Nephron (organoid): ENCODE measurements at regions not wholly inside any gene's neighbourhood (a gene's known extent, or its start where the extent isn't known, plus 50 kb on each side); places are given as distances from the start of the nearest gene placed in this dataset.

Experiments
- H3K27ac Mint-ChIP-seq, 3 experiments: 2 replicates each; pipeline ENCODE4 v1.8.0; 2020; ENCODE audit warnings: mixed read lengths in 3 of 3, mild to moderate bottlenecking in 2 of 3, moderate library complexity in 1 of 3
- H3K27me3 Mint-ChIP-seq: 2 replicates; pipeline ENCODE4 v1.8.0; 2021; ENCODE audit warnings: low read depth, mild to moderate bottlenecking, moderate library complexity, mixed read lengths
- H3K36me3 Mint-ChIP-seq: 2 replicates; pipeline ENCODE4 v1.8.0; 2020; ENCODE audit warnings: low read depth, mixed read lengths
- H3K4me1 Mint-ChIP-seq: 2 replicates; pipeline ENCODE4 v1.8.0; 2020; ENCODE audit warnings: mixed read lengths
- H3K4me3 Mint-ChIP-seq, 3 experiments: 2 replicates each; pipeline ENCODE4 v1.8.0; 2020; ENCODE audit warnings: mild to moderate bottlenecking in 3 of 3, mixed read lengths in 3 of 3, moderate library complexity in 2 of 3
- H3K9me3 Mint-ChIP-seq: 2 replicates; pipeline ENCODE4 v1.8.0; 2020; ENCODE audit warnings: mixed read lengths
- TF ChIP-seq, protein P1 (sequence below), 3 experiments: fragments of 200-600 bp; sonication (generic); IDR thresholded peaks; one replicate each; pipeline ENCODE4 v1.5.0; 2021; ENCODE audit warnings: antibody characterized with exemption in 3 of 3; ENCODE audit not compliant: unreplicated experiment in 3 of 3

DNA sequence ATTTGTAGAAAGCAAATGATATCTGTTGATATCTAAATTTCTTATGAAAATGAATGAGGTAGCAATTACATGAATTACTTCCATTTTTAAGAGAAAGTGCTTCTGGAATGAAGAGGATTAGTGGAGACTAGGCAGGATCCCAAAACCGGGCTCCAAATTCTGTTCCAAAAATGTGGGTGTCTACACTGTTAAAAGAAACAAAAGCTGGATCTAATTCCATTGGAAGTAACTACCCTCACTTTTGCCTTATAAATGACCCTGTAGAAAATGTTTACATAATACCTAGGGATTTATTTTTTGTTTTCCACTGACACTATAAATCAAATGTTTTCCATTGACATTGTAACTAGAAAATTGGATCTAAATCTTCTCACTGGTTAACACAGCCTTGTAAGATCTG lies 454.9 kb upstream of the JARID2 start:
- peak overlapping the region; percentile 48 to 81 (median 49) for H3K27ac Mint-ChIP-seq
- TF ChIP-seq, protein P1, sequence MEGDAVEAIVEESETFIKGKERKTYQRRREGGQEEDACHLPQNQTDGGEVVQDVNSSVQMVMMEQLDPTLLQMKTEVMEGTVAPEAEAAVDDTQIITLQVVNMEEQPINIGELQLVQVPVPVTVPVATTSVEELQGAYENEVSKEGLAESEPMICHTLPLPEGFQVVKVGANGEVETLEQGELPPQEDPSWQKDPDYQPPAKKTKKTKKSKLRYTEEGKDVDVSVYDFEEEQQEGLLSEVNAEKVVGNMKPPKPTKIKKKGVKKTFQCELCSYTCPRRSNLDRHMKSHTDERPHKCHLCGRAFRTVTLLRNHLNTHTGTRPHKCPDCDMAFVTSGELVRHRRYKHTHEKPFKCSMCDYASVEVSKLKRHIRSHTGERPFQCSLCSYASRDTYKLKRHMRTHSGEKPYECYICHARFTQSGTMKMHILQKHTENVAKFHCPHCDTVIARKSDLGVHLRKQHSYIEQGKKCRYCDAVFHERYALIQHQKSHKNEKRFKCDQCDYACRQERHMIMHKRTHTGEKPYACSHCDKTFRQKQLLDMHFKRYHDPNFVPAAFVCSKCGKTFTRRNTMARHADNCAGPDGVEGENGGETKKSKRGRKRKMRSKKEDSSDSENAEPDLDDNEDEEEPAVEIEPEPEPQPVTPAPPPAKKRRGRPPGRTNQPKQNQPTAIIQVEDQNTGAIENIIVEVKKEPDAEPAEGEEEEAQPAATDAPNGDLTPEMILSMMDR (IDR thresholded peaks at IDR 0.05; ENCODE audit: unreplicated experiment in 3 of 3), result no peak
- H3K4me1 Mint-ChIP-seq, result peaks cover 21% of the 10 kb centered on the region
- peaks cover 12% of the 10 kb centered on the region for H3K27me3 Mint-ChIP-seq
- H3K4me3 Mint-ChIP-seq, result no peak overlapping the region
- H3K9me3 Mint-ChIP-seq, result no peaks in the 10 kb centered on the region
- no peaks in the 10 kb centered on the region for H3K36me3 Mint-ChIP-seq

DNA sequence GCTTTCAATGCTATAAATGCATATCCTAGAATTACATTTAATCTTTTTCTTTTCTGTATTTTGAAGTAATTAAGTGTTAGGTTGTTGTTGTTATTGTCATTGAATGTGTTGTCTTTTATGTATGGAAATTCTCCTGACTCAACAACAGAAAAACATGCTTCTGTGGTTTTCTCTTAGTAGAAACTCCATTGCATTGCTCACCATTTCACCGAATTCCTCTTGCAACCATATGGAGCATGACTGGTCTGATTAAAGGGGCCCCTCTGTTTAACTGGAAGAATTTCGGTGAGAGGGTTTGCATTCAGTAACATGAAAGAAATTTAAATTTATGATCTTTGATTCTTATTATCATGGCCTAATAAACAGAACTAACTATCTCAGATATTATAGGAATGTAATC lies 454.3 kb upstream of the JARID2 start:
- Mint-ChIP-seq H3K4me1 (peaks cover 21% of the 10 kb centered on the region), H3K4me3 (no peak overlapping the region), H3K27me3 (peaks cover 9% of the 10 kb centered on the region), H3K36me3 (no peaks in the 10 kb centered on the region), H3K27ac (peak overlapping the region in 2 of 3 experiments; percentile 48 to 81), H3K9me3 (no peaks in the 10 kb centered on the region)
- TF ChIP-seq, protein P1 (IDR thresholded peaks at IDR 0.05; ENCODE audit: unreplicated experiment in 3 of 3), result no peak

DNA sequence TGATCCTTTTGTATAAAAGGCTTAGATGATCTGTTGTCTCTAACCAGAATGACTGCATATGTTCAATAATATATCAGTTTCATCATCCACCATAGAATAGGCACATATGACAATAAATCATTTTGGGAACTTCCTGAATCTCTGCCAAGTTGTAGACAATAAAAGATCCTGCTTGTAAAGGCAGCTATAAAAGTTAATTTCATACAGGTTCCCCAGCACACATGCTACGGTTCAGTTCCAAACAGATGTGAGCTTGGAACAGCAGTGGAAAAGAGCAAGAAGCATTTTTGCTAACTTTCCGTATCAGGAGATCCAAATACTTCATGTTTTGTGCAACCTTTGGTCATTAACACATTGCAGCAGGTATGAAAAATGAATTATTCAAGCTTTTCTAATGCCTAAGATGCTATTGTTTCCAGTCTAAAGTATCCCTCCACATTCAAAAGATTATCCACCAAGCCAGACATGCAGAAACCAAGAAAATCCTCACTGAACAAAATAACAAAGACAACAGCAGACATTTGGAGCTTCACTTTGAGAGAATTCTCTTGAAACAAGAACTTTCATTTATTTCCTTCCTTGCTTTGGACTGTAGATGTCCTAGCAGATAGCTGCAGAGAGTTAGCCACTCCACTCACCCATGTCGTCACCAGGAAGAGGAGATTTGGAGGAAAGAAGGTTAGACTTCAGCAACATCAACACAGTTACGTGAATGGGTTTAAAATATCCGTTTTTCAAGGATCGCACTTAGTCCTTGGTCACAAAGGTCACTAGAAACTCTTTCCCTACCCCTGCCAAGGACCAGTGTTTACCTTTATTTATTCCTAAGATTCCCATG lies 453.5 kb upstream of the JARID2 start:
- Mint-ChIP-seq H3K9me3 (no peaks in the 10 kb centered on the region), H3K27ac (peak overlapping the region; percentile 54 to 92 (median 63)), H3K27me3 (peaks cover 9% of the 10 kb centered on the region), H3K4me3 (no peak overlapping the region), H3K36me3 (no peaks in the 10 kb centered on the region), H3K4me1 (peaks cover 21% of the 10 kb centered on the region)
- TF ChIP-seq, protein P1 (IDR thresholded peaks at IDR 0.05; ENCODE audit: unreplicated experiment in 3 of 3), result no peak

DNA sequence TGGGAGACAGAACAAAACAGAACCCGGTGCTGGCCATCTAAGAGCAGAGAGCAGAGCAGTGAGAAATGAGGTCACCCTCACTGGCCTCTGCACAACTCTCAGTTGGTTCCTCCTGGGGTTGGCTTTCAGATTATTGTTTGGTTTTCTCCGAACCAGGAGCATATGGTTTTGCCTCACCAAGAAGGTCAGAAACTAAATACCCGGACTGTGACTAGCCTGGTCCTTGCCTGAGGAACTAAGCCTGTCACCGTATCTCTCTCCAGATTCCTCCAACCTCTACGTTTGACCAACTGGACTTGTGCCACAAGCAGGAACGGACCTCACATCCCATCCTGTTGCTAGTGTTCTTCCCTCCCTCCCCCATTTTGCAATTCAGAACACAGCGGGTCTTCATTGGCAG lies 450.4 kb upstream of the JARID2 start:
- Mint-ChIP-seq H3K27ac (no peak overlapping the region), H3K4me1 (peaks cover 41% of the 10 kb centered on the region), H3K9me3 (no peaks in the 10 kb centered on the region), H3K4me3 (no peak overlapping the region), H3K27me3 (peaks cover 9% of the 10 kb centered on the region), H3K36me3 (no peaks in the 10 kb centered on the region)
- TF ChIP-seq, protein P1 (IDR thresholded peaks at IDR 0.05; ENCODE audit: unreplicated experiment in 3 of 3), result no peak

DNA sequence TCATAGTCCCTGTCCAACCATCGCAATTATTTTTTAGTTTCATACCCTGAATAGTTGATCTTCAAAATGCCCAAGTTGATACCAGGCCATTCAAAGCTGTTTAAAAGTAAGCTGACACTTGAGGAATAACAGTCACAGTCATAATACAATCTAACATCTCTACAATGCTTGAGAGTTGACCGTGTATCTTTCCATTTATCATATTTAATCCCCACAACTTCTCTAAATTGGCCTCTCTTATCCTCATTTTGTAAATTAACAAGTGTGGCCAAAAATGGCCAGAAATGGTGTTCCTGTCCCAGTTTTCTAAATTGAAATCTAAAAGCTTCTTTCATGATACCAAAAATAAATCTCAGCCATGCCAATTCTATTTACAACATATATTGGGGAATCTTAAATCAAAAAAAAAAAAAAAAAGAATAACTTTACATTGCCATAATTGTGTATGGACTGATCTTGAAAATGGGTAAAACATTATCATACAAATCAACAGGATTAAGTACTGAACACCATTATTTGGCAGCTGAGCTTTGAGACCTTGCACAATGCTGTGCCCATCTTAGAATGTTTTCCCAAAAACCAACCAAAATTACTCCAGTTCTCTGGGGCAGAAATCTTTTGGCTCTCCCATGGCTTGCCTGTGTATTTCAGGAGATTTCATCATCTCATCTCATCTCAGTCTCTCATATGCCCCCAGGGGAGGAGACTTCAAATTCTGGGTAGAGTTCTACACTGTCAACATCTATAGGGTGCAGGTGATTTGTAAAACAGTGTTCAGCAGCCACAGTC lies 448.7 kb upstream of the JARID2 start:
- TF ChIP-seq, protein P1 (IDR thresholded peaks at IDR 0.05; ENCODE audit: unreplicated experiment in 3 of 3), result no peak
- Mint-ChIP-seq H3K27me3 (peaks cover 9% of the 10 kb centered on the region), H3K4me1 (peaks cover 36% of the 10 kb centered on the region), H3K27ac (peak overlapping the region in 2 of 3 experiments; percentile 14 to 19), H3K4me3 (no peak overlapping the region), H3K9me3 (peaks cover 3% of the 10 kb centered on the region), H3K36me3 (no peaks in the 10 kb centered on the region)
